A549 (cell line): ENCODE measurements at regions not wholly inside any gene's neighbourhood (a gene's known extent, or its start where the extent isn't known, plus 50 kb on each side); places are given as distances from the start of the nearest gene placed in this dataset.

Experiments
- CEBPB ChIP-seq, 2 experiments: fragments of >200 bp in 1 of 2; sonication (Bioruptor Twin) in 1 of 2; formaldehyde crosslinking in 1 of 2; IDR thresholded peaks; 2 replicates each; pipeline ENCODE4 v1.6.1; 2012 to 2016
- CTCF ChIP-seq: fragments of >200 bp; sonication (Bioruptor Twin); formaldehyde crosslinking; IDR thresholded peaks from 3 replicates; pipeline ENCODE4 v1.5.1; 2016
- E2F6 ChIP-seq: IDR thresholded peaks from 2 replicates; pipeline ENCODE4 v1.6.1; 2012; ENCODE audit warnings: low read depth, borderline replicate concordance
- ELK1 ChIP-seq: fragments of 150-350 bp; IDR thresholded peaks from 2 replicates; pipeline ENCODE4 v1.6.1; 2014; ENCODE audit warnings: low read depth, mild to moderate bottlenecking, low read length
- EP300 ChIP-seq, 2 experiments: fragments of >200 bp; sonication (Bioruptor Twin); formaldehyde crosslinking; IDR thresholded peaks; 2 replicates in 1 of 2; 3 replicates in 1 of 2; pipeline ENCODE4 v1.6.1; 2016 to 2017
- JUN ChIP-seq, 2 experiments: fragments of >200 bp; sonication (Bioruptor Twin); formaldehyde crosslinking; IDR thresholded peaks; 2 replicates in 1 of 2; 3 replicates in 1 of 2; pipeline ENCODE4 v1.6.1; 2016 to 2017
- JUNB ChIP-seq: fragments of >200 bp; sonication (Bioruptor Twin); formaldehyde crosslinking; IDR thresholded peaks from 2 replicates; pipeline ENCODE4 v1.6.1; 2016
- MAX ChIP-seq: IDR thresholded peaks from 2 replicates; pipeline ENCODE4 v1.6.1; 2012
- NR3C1 ChIP-seq: fragments of >200 bp; sonication (Bioruptor Twin); formaldehyde crosslinking; IDR thresholded peaks from 3 replicates; pipeline ENCODE4 v1.6.1; 2017
- POLR2A ChIP-seq: IDR thresholded peaks from 2 replicates; pipeline ENCODE4 v1.6.1; 2012; ENCODE audit warnings: mild to moderate bottlenecking, low read length
- RAD21 ChIP-seq, 2 experiments: fragments of >200 bp in 1 of 2; sonication (Bioruptor Twin) in 1 of 2; formaldehyde crosslinking in 1 of 2; IDR thresholded peaks in 1 of 2; conservative IDR thresholded peaks in 1 of 2; 2 replicates in 1 of 2; 3 replicates in 1 of 2; pipeline ENCODE4 v1.6.1; 2012 to 2018; ENCODE audit warnings: inconsistent platforms in 1 of 2
- RFX5 ChIP-seq: fragments of 450-650 bp; IDR thresholded peaks from 2 replicates; pipeline ENCODE4 v1.7.1; 2014; ENCODE audit warnings: antibody characterized with exemption, mild to moderate bottlenecking, moderate library complexity
- ZC3H11A ChIP-seq: fragments of 450-650 bp; IDR thresholded peaks from 2 replicates; pipeline ENCODE4 v1.6.1; 2014; ENCODE audit warnings: antibody characterized with exemption, mild to moderate bottlenecking
- ZSCAN20 ChIP-seq: fragments of 250-450 bp; sonication (Bioruptor Pico); IDR thresholded peaks from 2 replicates; pipeline ENCODE4 v1.8.0; 2022; ENCODE audit warnings: mild to moderate bottlenecking, moderate library complexity

GRCh38 chr3:110015231-110015963, 678.1 kb upstream of the DPPA4 start:
- TF ChIP-seq NR3C1, result no peak
- TF ChIP-seq CEBPB (IDR thresholded peaks at IDR 0.05), result no peak
- TF ChIP-seq POLR2A, result no peak
- TF ChIP-seq RFX5, result no peak
- TF ChIP-seq CTCF, result no peak
- no peak for TF ChIP-seq RAD21 (conservative IDR thresholded peaks at IDR 0.05 in 1 of 2, IDR thresholded peaks at IDR 0.05 in 1 of 2)
- no peak for TF ChIP-seq ELK1
- TF ChIP-seq ZC3H11A, result no peak
- no peak for TF ChIP-seq JUNB
- TF ChIP-seq JUN (IDR thresholded peaks at IDR 0.05), result no peak
- TF ChIP-seq MAX, result no peak
- TF ChIP-seq EP300 (IDR thresholded peaks at IDR 0.05), result no peak
- no peak for TF ChIP-seq E2F6
- no peak for TF ChIP-seq ZSCAN20 (CRISPR knock-in tag)
